Gastroesophageal sphincter (tissue), 3 donors: ENCODE measurements at regions not wholly inside any gene's neighbourhood (a gene's known extent, or its start where the extent isn't known, plus 50 kb on each side); places are given as distances from the start of the nearest gene placed in this dataset.

Experiments used
- POLR2A ChIP-seq, 2 donors: fragments of 450-650 bp; IDR thresholded peaks; one replicate each; pipeline ENCODE4 v1.6.1; 2017; ENCODE audit warnings: antibody characterized with exemption in 2 of 2, mild to moderate bottlenecking in 2 of 2, moderate library complexity in 1 of 2
- TF ChIP-seq, protein P1 (sequence below), 4 experiments: fragments of 200-600 bp in 2 of 4; fragments of 450-650 bp in 2 of 4; sonication (generic) in 1 of 4; IDR thresholded peaks; one replicate each; pipeline ENCODE4 v1.5.1; 2017 to 2019; ENCODE audit warnings: antibody characterized with exemption in 4 of 4, mild to moderate bottlenecking in 2 of 4, moderate library complexity in 2 of 4

DNA sequence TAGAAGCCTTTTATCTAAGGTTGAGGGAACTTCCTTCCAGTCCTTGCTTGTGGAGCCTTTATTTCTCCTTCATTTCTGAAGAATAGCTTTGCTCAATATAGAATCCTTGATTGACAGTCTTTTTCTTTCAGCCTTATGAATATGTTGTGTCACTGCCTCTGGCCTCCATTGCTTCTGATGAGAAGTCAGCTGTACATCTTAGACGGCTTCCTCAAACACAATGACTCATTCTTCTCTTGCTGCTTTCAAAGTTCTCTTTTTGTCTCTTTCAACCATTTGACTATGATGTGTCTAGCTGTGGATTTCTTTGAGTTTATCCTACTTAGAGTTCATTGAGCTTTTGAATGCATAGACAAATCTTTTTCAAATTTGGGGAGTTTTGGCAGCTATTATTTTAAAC, 893.2 kb downstream of the BRD1 start:
- no peak for TF ChIP-seq POLR2A (IDR thresholded peaks at IDR 0.05)
- TF ChIP-seq, protein P1, sequence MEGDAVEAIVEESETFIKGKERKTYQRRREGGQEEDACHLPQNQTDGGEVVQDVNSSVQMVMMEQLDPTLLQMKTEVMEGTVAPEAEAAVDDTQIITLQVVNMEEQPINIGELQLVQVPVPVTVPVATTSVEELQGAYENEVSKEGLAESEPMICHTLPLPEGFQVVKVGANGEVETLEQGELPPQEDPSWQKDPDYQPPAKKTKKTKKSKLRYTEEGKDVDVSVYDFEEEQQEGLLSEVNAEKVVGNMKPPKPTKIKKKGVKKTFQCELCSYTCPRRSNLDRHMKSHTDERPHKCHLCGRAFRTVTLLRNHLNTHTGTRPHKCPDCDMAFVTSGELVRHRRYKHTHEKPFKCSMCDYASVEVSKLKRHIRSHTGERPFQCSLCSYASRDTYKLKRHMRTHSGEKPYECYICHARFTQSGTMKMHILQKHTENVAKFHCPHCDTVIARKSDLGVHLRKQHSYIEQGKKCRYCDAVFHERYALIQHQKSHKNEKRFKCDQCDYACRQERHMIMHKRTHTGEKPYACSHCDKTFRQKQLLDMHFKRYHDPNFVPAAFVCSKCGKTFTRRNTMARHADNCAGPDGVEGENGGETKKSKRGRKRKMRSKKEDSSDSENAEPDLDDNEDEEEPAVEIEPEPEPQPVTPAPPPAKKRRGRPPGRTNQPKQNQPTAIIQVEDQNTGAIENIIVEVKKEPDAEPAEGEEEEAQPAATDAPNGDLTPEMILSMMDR (IDR thresholded peaks at IDR 0.05): no peak
